ENCODE measurements at regions not wholly inside any gene's neighbourhood (a gene's known extent, or its start where the extent isn't known, plus 50 kb on each side); places are given as distances from the start of the nearest gene placed in this dataset.

DNA sequence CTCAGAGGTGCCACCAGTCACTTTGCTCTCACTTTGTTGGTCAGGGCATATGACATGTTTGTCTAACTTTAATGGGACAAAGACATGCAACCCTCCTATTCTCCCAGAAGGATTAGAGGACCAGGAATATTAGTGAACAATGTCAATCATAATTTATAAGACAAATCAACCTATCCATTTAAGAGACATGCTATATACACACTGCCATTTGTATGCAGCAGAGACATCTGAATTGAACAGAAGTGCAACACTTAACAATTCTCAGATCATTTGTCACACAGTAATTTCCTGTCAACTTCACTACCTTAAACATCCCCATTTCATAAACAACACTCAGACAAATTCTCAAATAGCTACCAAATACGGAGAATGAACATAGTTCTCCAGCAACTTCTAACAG lies 273.6 kb upstream of the RGMB start:
- TF ChIP-seq FOXP2 (optimal IDR thresholded peaks at IDR 0.05; ENCODE audit: borderline replicate concordance, extremely low read depth, extremely low read length, insufficient read depth) (no peak), SIN3A (IDR thresholded peaks at IDR 0.05; ENCODE audit: borderline replicate concordance, insufficient read depth, low read length) (no peak), POLR2AphosphoS5 (IDR thresholded peaks at IDR 0.05; ENCODE audit: low read depth, low read length) (no peak), TAF1 (IDR thresholded peaks at IDR 0.05; ENCODE audit: borderline replicate concordance, insufficient read depth, low read length) (no peak)
- TF ChIP-seq, protein P1, sequence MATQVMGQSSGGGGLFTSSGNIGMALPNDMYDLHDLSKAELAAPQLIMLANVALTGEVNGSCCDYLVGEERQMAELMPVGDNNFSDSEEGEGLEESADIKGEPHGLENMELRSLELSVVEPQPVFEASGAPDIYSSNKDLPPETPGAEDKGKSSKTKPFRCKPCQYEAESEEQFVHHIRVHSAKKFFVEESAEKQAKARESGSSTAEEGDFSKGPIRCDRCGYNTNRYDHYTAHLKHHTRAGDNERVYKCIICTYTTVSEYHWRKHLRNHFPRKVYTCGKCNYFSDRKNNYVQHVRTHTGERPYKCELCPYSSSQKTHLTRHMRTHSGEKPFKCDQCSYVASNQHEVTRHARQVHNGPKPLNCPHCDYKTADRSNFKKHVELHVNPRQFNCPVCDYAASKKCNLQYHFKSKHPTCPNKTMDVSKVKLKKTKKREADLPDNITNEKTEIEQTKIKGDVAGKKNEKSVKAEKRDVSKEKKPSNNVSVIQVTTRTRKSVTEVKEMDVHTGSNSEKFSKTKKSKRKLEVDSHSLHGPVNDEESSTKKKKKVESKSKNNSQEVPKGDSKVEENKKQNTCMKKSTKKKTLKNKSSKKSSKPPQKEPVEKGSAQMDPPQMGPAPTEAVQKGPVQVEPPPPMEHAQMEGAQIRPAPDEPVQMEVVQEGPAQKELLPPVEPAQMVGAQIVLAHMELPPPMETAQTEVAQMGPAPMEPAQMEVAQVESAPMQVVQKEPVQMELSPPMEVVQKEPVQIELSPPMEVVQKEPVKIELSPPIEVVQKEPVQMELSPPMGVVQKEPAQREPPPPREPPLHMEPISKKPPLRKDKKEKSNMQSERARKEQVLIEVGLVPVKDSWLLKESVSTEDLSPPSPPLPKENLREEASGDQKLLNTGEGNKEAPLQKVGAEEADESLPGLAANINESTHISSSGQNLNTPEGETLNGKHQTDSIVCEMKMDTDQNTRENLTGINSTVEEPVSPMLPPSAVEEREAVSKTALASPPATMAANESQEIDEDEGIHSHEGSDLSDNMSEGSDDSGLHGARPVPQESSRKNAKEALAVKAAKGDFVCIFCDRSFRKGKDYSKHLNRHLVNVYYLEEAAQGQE (IDR thresholded peaks at IDR 0.05; ENCODE audit: insufficient read depth in 1 of 2, low read depth in 2 of 2, low read length in 2 of 2), result no peak

DNA sequence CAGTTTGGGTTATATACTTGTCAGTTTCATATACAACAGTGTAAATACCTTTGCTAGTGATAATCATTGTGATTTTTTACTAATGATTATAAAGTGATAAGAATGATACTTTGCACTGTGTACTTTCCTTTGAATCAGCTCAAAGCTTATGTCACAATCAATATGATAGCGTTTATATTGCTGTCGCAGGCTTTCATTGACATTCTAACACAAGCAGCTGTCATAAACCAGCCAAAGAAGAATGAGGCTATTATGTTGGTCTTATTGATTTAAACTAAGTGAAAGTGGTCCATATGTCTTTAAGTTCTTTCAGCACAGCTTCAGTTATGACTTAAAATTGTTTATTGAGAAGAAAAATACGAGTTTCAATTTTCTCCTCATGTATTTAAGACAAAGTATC lies 272.7 kb upstream of the RGMB start:
- TF ChIP-seq SIN3A (IDR thresholded peaks at IDR 0.05; ENCODE audit: borderline replicate concordance, insufficient read depth, low read length) (no peak), POLR2AphosphoS5 (IDR thresholded peaks at IDR 0.05; ENCODE audit: low read depth, low read length) (no peak), TAF1 (IDR thresholded peaks at IDR 0.05; ENCODE audit: borderline replicate concordance, insufficient read depth, low read length) (no peak), FOXP2 (optimal IDR thresholded peaks at IDR 0.05; ENCODE audit: borderline replicate concordance, extremely low read depth, extremely low read length, insufficient read depth) (no peak)
- TF ChIP-seq, protein P1 (IDR thresholded peaks at IDR 0.05; ENCODE audit: insufficient read depth in 1 of 2, low read depth in 2 of 2, low read length in 2 of 2), result no peak

DNA sequence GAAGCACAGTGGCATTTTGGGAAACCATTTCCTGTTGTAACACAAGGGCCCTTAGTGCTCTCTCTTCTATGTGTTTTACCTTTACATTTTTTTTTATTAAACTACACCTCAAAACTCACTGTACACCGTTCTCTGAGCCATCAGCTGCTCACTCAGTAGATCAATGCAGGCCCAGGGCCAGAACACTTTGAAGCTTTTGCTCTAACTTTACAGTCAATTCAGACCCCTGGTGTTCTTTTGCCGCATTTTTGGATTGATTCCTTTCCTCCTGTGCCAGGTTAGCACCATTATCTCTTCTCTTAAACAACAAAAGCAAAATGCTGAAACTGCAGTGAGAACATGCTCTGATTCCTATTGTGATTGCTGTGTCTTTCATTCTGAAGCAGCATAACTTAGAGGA lies 269.8 kb upstream of the RGMB start:
- TF ChIP-seq FOXP2 (optimal IDR thresholded peaks at IDR 0.05; ENCODE audit: borderline replicate concordance, extremely low read depth, extremely low read length, insufficient read depth) (no peak), POLR2AphosphoS5 (IDR thresholded peaks at IDR 0.05; ENCODE audit: low read depth, low read length) (no peak), TAF1 (IDR thresholded peaks at IDR 0.05; ENCODE audit: borderline replicate concordance, insufficient read depth, low read length) (no peak), SIN3A (IDR thresholded peaks at IDR 0.05; ENCODE audit: borderline replicate concordance, insufficient read depth, low read length) (no peak)
- TF ChIP-seq, protein P1 (IDR thresholded peaks at IDR 0.05; ENCODE audit: insufficient read depth in 1 of 2, low read depth in 2 of 2, low read length in 2 of 2), result no peak

DNA sequence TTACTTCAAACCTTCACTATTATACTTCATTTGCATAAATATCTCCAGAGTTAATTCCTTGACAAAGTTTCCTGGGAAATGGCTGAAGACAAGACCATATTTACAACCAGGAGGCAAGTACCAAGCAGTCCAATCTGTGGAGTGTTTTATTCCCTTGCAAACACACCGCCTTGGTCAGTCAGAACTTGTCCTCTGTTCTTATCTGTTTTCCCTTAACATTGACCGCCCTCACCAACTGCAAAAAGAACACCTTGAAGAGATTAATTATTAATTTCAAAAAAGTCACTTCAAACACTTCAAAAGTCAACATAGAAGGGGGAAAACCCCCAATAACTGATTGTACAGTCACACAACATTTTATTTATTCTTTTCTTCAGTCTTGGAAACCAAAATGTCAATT lies 269.0 kb upstream of the RGMB start:
- TF ChIP-seq TAF1 (IDR thresholded peaks at IDR 0.05; ENCODE audit: borderline replicate concordance, insufficient read depth, low read length) (no peak), POLR2AphosphoS5 (IDR thresholded peaks at IDR 0.05; ENCODE audit: low read depth, low read length) (no peak), FOXP2 (optimal IDR thresholded peaks at IDR 0.05; ENCODE audit: borderline replicate concordance, extremely low read depth, extremely low read length, insufficient read depth) (no peak), SIN3A (IDR thresholded peaks at IDR 0.05; ENCODE audit: borderline replicate concordance, insufficient read depth, low read length) (no peak)
- TF ChIP-seq, protein P1 (IDR thresholded peaks at IDR 0.05; ENCODE audit: insufficient read depth in 1 of 2, low read depth in 2 of 2, low read length in 2 of 2), result no peak
